Stromal cell of bone marrow (primary cell): ENCODE measurements at regions not wholly inside any gene's neighbourhood (a gene's known extent, or its start where the extent isn't known, plus 50 kb on each side); places are given as distances from the start of the nearest gene placed in this dataset.

Experiments
- DNase-seq: peaks from one replicate; pipeline ENCODE4 v3.0.0-alpha.2; 2012; ENCODE audit warnings: low read depth

- peak; percentile 28 for DNase-seq
Measured at GRCh38 chrX:42519666-42520231, 258.2 kb downstream of the PPP1R2C start.

GRCh38 chrX:42515939-42516338 is 262.0 kb downstream of the PPP1R2C start:
- no peak for DNase-seq

GRCh38 chrX:42505016-42505415 is 272.9 kb downstream of the PPP1R2C start:
- DNase-seq, result no peak

- no peak for DNase-seq
Measured at GRCh38 chrX:42499620-42500019, 278.3 kb downstream of the PPP1R2C start.

GRCh38 chrX:42497356-42497755 is 280.6 kb downstream of the PPP1R2C start:
- no peak for DNase-seq

GRCh38 chrX:42496239-42496638 is 281.7 kb downstream of the PPP1R2C start:
- no peak for DNase-seq

GRCh38 chrX:42495139-42495538 is 282.8 kb downstream of the PPP1R2C start:
- no peak for DNase-seq

- no peak for DNase-seq
Measured at GRCh38 chrX:42491137-42491907, 286.6 kb downstream of the PPP1R2C start.

- DNase-seq, result no peak
Measured at GRCh38 chrX:42490111-42490510, 287.9 kb downstream of the PPP1R2C start.

- DNase-seq, result no peak
Measured at GRCh38 chrX:42485601-42486000, 292.4 kb downstream of the PPP1R2C start.

GRCh38 chrX:42484233-42484632 is 293.7 kb downstream of the PPP1R2C start:
- no peak for DNase-seq

GRCh38 chrX:42477396-42477795 is 300.6 kb downstream of the PPP1R2C start:
- no peak for DNase-seq

- no peak for DNase-seq
Measured at GRCh38 chrX:42472727-42473126, 305.2 kb downstream of the PPP1R2C start.

- no peak for DNase-seq
Measured at GRCh38 chrX:42466332-42467046, 311.5 kb downstream of the PPP1R2C start.

GRCh38 chrX:42465821-42466220 is 312.1 kb downstream of the PPP1R2C start:
- DNase-seq, result no peak

- DNase-seq, result no peak
Measured at GRCh38 chrX:42463706-42464490, 314.1 kb downstream of the PPP1R2C start.

GRCh38 chrX:42462917-42463316 is 315.0 kb downstream of the PPP1R2C start:
- DNase-seq, result no peak

GRCh38 chrX:42460706-42461105 is 317.3 kb downstream of the PPP1R2C start:
- no peak for DNase-seq

GRCh38 chrX:42459735-42460134 is 318.2 kb downstream of the PPP1R2C start:
- no peak for DNase-seq

GRCh38 chrX:42456176-42456700 is 321.7 kb downstream of the PPP1R2C start:
- no peak for DNase-seq

- no peak for DNase-seq
Measured at GRCh38 chrX:42450228-42450627, 327.7 kb downstream of the PPP1R2C start.

- no peak for DNase-seq
Measured at GRCh38 chrX:42443267-42443666, 334.7 kb downstream of the PPP1R2C start.
